Tibial nerve (tissue), 4 donors: ENCODE measurements at regions not wholly inside any gene's neighbourhood (a gene's known extent, or its start where the extent isn't known, plus 50 kb on each side); places are given as distances from the start of the nearest gene placed in this dataset.

Experiments
- DNase-seq, 2 donors: peaks; one replicate each; pipeline ENCODE4 v3.0.0-alpha.2; 2019; ENCODE audit warnings: low spot score in 2 of 2
- H3K27ac ChIP-seq, 4 donors: fragments of 200-600 bp; sonication (generic) in 3 of 4; one replicate each; pipeline ENCODE4 v1.5.1; 2017 to 2019; ENCODE audit warnings: mild to moderate bottlenecking in 1 of 4
- H3K27me3 ChIP-seq, 2 donors: fragments of 200-600 bp; sonication (generic) in 1 of 2; one replicate each; pipeline versions ENCODE4 v1.5.1 to v1.6.0; 2017 to 2019
- H3K36me3 ChIP-seq, 3 donors: fragments of 200-600 bp; sonication (generic); one replicate each; pipeline ENCODE4 v1.5.1; 2018 to 2019
- H3K4me1 ChIP-seq, 4 donors: fragments of 200-600 bp; sonication (generic) in 3 of 4; one replicate each; pipeline ENCODE4 v1.5.1; 2017 to 2019
- H3K4me3 ChIP-seq, 4 donors: fragments of 200-600 bp; sonication (generic) in 3 of 4; one replicate each; pipeline ENCODE4 v1.5.1; 2017 to 2019; ENCODE audit warnings: mild to moderate bottlenecking in 1 of 4, moderate library complexity in 1 of 4
- H3K9me3 ChIP-seq, 4 donors: fragments of 200-600 bp; sonication (generic) in 3 of 4; one replicate each; pipeline ENCODE4 v1.5.1; 2017 to 2019
- CTCF ChIP-seq, 5 experiments: fragments of 200-600 bp in 3 of 5; fragments of 450-650 bp in 2 of 5; sonication (generic) in 3 of 5; IDR thresholded peaks; one replicate each; pipeline ENCODE4 v1.5.1; 2016 to 2019; ENCODE audit warnings: antibody characterized with exemption in 5 of 5, mild to moderate bottlenecking in 3 of 5, moderate library complexity in 2 of 5
- EP300 ChIP-seq, 2 donors: sonication (generic); formaldehyde crosslinking; IDR thresholded peaks; one replicate each; pipeline ENCODE4 v1.6.1; 2017; ENCODE audit warnings: antibody characterized with exemption in 2 of 2, mild to moderate bottlenecking in 1 of 2
- POLR2A ChIP-seq, 2 donors: fragments of 450-650 bp; IDR thresholded peaks; one replicate each; pipeline ENCODE4 v1.6.1; 2017; ENCODE audit warnings: antibody characterized with exemption in 2 of 2, mild to moderate bottlenecking in 2 of 2, moderate library complexity in 2 of 2
- WGBS, 2 donors: methylation state at CpG; one replicate each; pipeline ENCODE4 v1.1.5; 2018; 5-methylcytosine and 5-hydroxymethylcytosine counted together

- H3K27ac ChIP-seq = no peak overlapping the region
- no peaks in the 10 kb centered on the region for H3K36me3 ChIP-seq
- 55 to 61% methylated on average over 6 of the region's 6 CpGs for WGBS, 2 donors
- no peak overlapping the region for H3K4me3 ChIP-seq
- peaks cover 0 to 3% (median 0%) of the 10 kb centered on the region in 4 donors for H3K9me3 ChIP-seq
- TF ChIP-seq CTCF (IDR thresholded peaks at IDR 0.05) = no peak
- no peak for TF ChIP-seq EP300 (IDR thresholded peaks at IDR 0.05)
- no peak for TF ChIP-seq POLR2A (IDR thresholded peaks at IDR 0.05)
- H3K4me1 ChIP-seq = no peaks in the 10 kb centered on the region
- no peak for DNase-seq
- H3K27me3 ChIP-seq = no peaks in the 10 kb centered on the region
These were observed 175.9 kb downstream of the EMP1 start for GRCh38 chr12:13372386-13372785.

DNA sequence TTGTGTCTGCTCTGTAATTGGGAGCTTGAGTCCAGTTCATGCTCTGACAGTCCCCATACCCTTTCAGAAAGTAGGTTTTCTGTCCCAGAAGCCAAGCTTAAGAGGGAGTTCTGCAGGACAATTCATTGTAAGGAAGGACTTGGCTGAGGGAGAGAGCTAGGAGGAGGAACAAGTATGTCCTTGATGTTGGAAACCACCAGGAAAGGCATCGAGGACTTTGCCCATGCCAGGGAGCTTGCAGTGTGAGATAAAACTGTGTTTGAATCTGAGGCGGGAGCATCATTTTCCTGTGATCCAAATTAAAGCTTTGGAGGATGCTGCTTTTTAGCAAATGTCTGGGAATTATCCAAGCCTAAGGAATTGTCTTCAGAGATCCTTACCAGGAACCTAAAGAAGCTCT is 175.3 kb downstream of the EMP1 start:
- DNase-seq = no peak
- TF ChIP-seq POLR2A (IDR thresholded peaks at IDR 0.05) (no peak), CTCF (IDR thresholded peaks at IDR 0.05) (no peak), EP300 (IDR thresholded peaks at IDR 0.05) (no peak)
- H3K4me1 ChIP-seq = no peaks in the 10 kb centered on the region
- H3K4me3 ChIP-seq = no peak overlapping the region
- 82% methylated on average over 2 of the region's 2 CpGs for WGBS, 2 donors
- H3K27me3 ChIP-seq = no peaks in the 10 kb centered on the region
- H3K9me3 ChIP-seq = no peaks in the 10 kb centered on the region
- no peaks in the 10 kb centered on the region for H3K36me3 ChIP-seq
- H3K27ac ChIP-seq = no peak overlapping the region

DNA sequence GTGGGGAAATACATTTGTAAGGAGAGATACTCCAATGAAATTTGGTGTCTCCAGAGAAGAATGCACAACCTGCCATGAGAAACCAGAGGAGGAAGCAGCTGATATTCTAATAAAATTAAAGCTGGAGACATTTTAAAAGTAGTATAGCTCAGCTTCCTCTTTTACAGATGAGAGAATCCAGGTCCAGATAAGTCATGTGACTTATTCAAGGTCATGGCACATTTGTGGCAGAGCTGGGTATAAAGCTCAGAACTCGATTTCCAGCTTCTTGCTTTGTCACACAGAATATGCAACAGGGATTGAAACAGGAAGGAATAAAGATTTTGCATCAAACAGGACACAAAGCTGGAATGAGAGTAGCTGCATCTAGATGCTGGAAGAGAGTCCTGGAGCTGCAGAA is 174.8 kb downstream of the EMP1 start:
- DNase-seq = no peak
- 56 to 59% methylated on average over 1 of the region's 1 CpG for WGBS, 2 donors
- Histone ChIP-seq H3K27ac (no peak overlapping the region), H3K27me3 (no peaks in the 10 kb centered on the region), H3K4me3 (no peak overlapping the region), H3K9me3 (no peaks in the 10 kb centered on the region), H3K4me1 (no peaks in the 10 kb centered on the region), H3K36me3 (no peaks in the 10 kb centered on the region)
- TF ChIP-seq EP300 (IDR thresholded peaks at IDR 0.05) (no peak), POLR2A (IDR thresholded peaks at IDR 0.05) (no peak), CTCF (IDR thresholded peaks at IDR 0.05) (no peak)

DNA sequence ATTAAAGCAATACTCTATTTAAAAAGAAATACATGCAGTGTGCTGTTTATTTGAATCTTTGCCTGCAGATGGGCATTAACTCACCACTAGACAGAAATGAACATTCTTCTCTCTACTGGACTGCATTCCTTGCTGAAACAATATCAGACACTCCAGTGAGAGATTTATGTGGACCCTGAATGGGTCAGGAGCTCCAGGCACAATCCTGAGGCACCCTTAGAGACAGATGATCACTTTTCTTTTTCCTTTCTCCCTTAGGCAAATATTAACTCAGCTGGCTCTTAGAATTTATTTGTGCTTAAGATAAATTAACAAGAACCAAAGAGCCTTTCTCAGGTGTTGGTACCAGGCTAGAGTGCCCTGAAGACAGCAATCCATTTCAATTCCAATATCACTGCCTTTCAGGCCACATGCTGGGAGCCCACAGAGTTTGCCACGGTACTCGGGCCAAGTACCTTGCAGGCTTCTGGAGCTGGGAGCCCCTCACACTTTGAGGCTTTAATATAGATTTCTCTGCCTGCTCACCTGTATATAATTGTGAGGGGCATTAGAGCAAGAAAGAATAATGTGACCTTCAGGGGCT is 173.0 kb downstream of the EMP1 start:
- Histone ChIP-seq H3K27ac (no peak overlapping the region), H3K27me3 (no peaks in the 10 kb centered on the region), H3K36me3 (no peaks in the 10 kb centered on the region), H3K9me3 (no peaks in the 10 kb centered on the region), H3K4me1 (no peaks in the 10 kb centered on the region), H3K4me3 (no peak overlapping the region)
- DNase-seq = no peak
- WGBS, 2 donors = 61 to 70% methylated on average over 2 of the region's 2 CpGs
- TF ChIP-seq POLR2A (IDR thresholded peaks at IDR 0.05) (no peak), CTCF (IDR thresholded peaks at IDR 0.05) (no peak)

- WGBS, 2 donors = 91 to 96% methylated on average over 2 of the region's 2 CpGs
These were observed 172.4 kb downstream of the EMP1 start for GRCh38 chr12:13368971-13369370.

More at GRCh38 chr12:13368971-13369370, 172.4 kb downstream of the EMP1 start:
- Histone ChIP-seq H3K4me1 (no peaks in the 10 kb centered on the region), H3K27me3 (no peaks in the 10 kb centered on the region), H3K4me3 (no peak overlapping the region), H3K36me3 (no peaks in the 10 kb centered on the region), H3K9me3 (no peaks in the 10 kb centered on the region), H3K27ac (no peak overlapping the region)
- TF ChIP-seq POLR2A (IDR thresholded peaks at IDR 0.05) = no peak
- TF ChIP-seq CTCF (IDR thresholded peaks at IDR 0.05) = no peak
- no peak for TF ChIP-seq EP300 (IDR thresholded peaks at IDR 0.05)
- no peak for DNase-seq
